ENCODE measurements at regions not wholly inside any gene's neighbourhood (a gene's known extent, or its start where the extent isn't known, plus 50 kb on each side); places are given as distances from the start of the nearest gene placed in this dataset.

DNA sequence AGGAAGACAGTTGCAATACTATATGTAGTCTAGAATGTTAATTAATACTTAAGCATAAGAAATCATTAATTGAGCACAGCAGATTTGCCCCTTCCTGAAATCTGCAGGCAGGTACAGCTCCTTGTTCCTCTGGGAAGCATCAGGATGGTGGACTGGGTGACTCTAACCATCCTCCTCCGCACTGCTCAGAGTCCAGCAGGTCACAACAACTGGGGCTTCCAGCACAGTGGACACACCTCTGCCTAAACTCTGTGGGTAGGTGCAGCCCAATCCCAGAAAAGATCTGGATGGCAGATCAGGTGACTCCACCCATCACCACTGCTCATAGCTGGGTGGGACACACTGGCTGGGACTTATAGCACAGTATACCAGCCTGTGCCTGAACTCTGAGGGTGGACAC lies 189.9 kb upstream of the TMCO5A start:
- H3K4me1 ChIP-seq (ENCODE audit: insufficient read depth, low read length, severe bottlenecking), result no peaks in the 10 kb centered on the region
- no peak overlapping the region for H3K4me3 ChIP-seq (ENCODE audit: low read depth, low read length, poor library complexity, severe bottlenecking)
- H3K36me3 ChIP-seq (ENCODE audit: insufficient read depth, low read length), result no peaks in the 10 kb centered on the region
- no peak overlapping the region for H2AFZ ChIP-seq (ENCODE audit: low read length)
- H3K79me2 ChIP-seq (ENCODE audit: insufficient read depth, low read length), result no peaks in the 10 kb centered on the region
- no peaks in the 10 kb centered on the region for H3K9me2 ChIP-seq (ENCODE audit: low read depth, low read length)
- no peaks in the 10 kb centered on the region for H4K20me1 ChIP-seq (ENCODE audit: insufficient read depth, low read length)
- H3K4me2 ChIP-seq (ENCODE audit: low read length), result no peak overlapping the region
- H3F3A ChIP-seq (ENCODE audit: insufficient read depth, low read length), result no peaks in the 10 kb centered on the region
- no peak overlapping the region for H3K9ac ChIP-seq (ENCODE audit: low read length)
- TF ChIP-seq EZH2 (IDR thresholded peaks at IDR 0.05; ENCODE audit: borderline replicate concordance, low read length), result no peak
- TF ChIP-seq, protein P1, sequence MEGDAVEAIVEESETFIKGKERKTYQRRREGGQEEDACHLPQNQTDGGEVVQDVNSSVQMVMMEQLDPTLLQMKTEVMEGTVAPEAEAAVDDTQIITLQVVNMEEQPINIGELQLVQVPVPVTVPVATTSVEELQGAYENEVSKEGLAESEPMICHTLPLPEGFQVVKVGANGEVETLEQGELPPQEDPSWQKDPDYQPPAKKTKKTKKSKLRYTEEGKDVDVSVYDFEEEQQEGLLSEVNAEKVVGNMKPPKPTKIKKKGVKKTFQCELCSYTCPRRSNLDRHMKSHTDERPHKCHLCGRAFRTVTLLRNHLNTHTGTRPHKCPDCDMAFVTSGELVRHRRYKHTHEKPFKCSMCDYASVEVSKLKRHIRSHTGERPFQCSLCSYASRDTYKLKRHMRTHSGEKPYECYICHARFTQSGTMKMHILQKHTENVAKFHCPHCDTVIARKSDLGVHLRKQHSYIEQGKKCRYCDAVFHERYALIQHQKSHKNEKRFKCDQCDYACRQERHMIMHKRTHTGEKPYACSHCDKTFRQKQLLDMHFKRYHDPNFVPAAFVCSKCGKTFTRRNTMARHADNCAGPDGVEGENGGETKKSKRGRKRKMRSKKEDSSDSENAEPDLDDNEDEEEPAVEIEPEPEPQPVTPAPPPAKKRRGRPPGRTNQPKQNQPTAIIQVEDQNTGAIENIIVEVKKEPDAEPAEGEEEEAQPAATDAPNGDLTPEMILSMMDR (IDR thresholded peaks at IDR 0.05; ENCODE audit: low read length), result no peak
- H3K9me3 ChIP-seq (ENCODE audit: low read length), result no peaks in the 10 kb centered on the region
- no peaks in the 10 kb centered on the region for H3K27me3 ChIP-seq (ENCODE audit: insufficient read depth, low read length)
- H3K27ac ChIP-seq (ENCODE audit: low read depth, low read length, poor library complexity, severe bottlenecking), result no peak overlapping the region

DNA sequence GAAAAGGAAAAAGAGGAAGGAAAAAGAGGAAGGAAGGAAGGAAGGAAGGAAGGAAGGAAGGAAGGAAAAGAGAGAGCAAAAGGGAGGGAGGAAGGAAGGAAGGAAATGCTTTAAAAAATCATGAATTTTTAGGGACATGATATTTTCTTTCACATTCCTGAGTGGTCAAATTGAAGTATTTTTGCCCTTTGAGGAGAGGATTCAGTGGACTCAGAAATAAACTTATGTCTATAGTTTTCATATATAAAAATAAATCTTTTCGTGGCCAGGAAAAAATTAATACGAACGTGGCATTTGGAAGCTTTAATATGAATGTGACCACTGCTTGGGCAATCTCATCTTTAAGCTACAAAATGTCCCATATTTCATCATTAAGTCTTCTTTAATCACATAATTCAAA lies 183.0 kb upstream of the TMCO5A start:
- Histone ChIP-seq H3K4me1 (ENCODE audit: insufficient read depth, low read length, severe bottlenecking) (no peaks in the 10 kb centered on the region), H3K4me3 (ENCODE audit: low read depth, low read length, poor library complexity, severe bottlenecking) (no peak overlapping the region)
- TF ChIP-seq, protein P1 (IDR thresholded peaks at IDR 0.05; ENCODE audit: low read length), result no peak
- TF ChIP-seq EZH2 (IDR thresholded peaks at IDR 0.05; ENCODE audit: borderline replicate concordance, low read length), result no peak

DNA sequence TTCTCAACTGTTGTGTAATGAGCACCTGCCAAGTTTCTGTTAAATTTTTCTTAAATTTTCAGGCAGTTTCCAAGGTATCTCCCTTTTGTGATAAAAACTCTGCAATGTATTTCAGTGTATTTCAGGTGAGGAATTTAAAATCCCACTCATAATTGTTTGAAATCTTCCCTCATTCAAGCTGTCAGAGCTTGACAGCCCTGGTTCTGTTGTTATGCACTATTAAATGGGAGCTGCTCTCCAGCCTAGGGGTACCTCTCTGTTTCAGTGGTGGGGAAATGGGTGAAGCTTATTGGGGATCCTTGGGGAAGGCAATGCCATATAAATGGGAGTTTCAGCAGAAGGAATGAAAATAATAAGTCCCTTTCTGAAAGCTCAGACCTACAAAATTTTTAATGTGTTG lies 178.0 kb upstream of the TMCO5A start:
- no peaks in the 10 kb centered on the region for H4K20me1 ChIP-seq (ENCODE audit: insufficient read depth, low read length)
- H3K79me2 ChIP-seq (ENCODE audit: insufficient read depth, low read length), result no peaks in the 10 kb centered on the region
- H3K9ac ChIP-seq (ENCODE audit: low read length), result no peak overlapping the region
- TF ChIP-seq EZH2 (IDR thresholded peaks at IDR 0.05; ENCODE audit: borderline replicate concordance, low read length), result no peak
- TF ChIP-seq, protein P1 (IDR thresholded peaks at IDR 0.05; ENCODE audit: low read length), result no peak
- H3K4me3 ChIP-seq (ENCODE audit: low read depth, low read length, poor library complexity, severe bottlenecking), result no peak overlapping the region
- H3K27ac ChIP-seq (ENCODE audit: low read depth, low read length, poor library complexity, severe bottlenecking), result no peak overlapping the region
- H3K9me2 ChIP-seq (ENCODE audit: low read depth, low read length), result no peaks in the 10 kb centered on the region
- no peak overlapping the region for H3K4me2 ChIP-seq (ENCODE audit: low read length)
- no peaks in the 10 kb centered on the region for H3K9me3 ChIP-seq (ENCODE audit: low read length)
- H2AFZ ChIP-seq (ENCODE audit: low read length), result no peak overlapping the region
- H3K36me3 ChIP-seq (ENCODE audit: insufficient read depth, low read length), result no peaks in the 10 kb centered on the region
- H3K27me3 ChIP-seq (ENCODE audit: insufficient read depth, low read length), result no peaks in the 10 kb centered on the region
- no peaks in the 10 kb centered on the region for H3F3A ChIP-seq (ENCODE audit: insufficient read depth, low read length)
- H3K4me1 ChIP-seq (ENCODE audit: insufficient read depth, low read length, severe bottlenecking), result no peaks in the 10 kb centered on the region

More for the DNA sequence above, 183.0 kb upstream of the TMCO5A start:
- no peak overlapping the region for H3K9ac ChIP-seq (ENCODE audit: low read length)
- H3F3A ChIP-seq (ENCODE audit: insufficient read depth, low read length), result no peaks in the 10 kb centered on the region
- H3K9me2 ChIP-seq (ENCODE audit: low read depth, low read length), result no peaks in the 10 kb centered on the region
- H3K27me3 ChIP-seq (ENCODE audit: insufficient read depth, low read length), result no peaks in the 10 kb centered on the region
- no peaks in the 10 kb centered on the region for H3K36me3 ChIP-seq (ENCODE audit: insufficient read depth, low read length)
- no peak overlapping the region for H3K27ac ChIP-seq (ENCODE audit: low read depth, low read length, poor library complexity, severe bottlenecking)
- H3K79me2 ChIP-seq (ENCODE audit: insufficient read depth, low read length), result no peaks in the 10 kb centered on the region
- H2AFZ ChIP-seq (ENCODE audit: low read length), result no peak overlapping the region
- no peaks in the 10 kb centered on the region for H3K9me3 ChIP-seq (ENCODE audit: low read length)
- no peaks in the 10 kb centered on the region for H4K20me1 ChIP-seq (ENCODE audit: insufficient read depth, low read length)
- H3K4me2 ChIP-seq (ENCODE audit: low read length), result no peak overlapping the region
